ENCODE measurements at regions not wholly inside any gene's neighbourhood (a gene's known extent, or its start where the extent isn't known, plus 50 kb on each side); places are given as distances from the start of the nearest gene placed in this dataset.

- no peak for TF ChIP-seq CTCF (IDR thresholded peaks at IDR 0.05; ENCODE audit: insufficient read depth, missing control alignments)
- DNase-seq (ENCODE audit: insufficient read length, low spot score), result no peak
- FAIRE-seq, result no peak
These were observed 356.1 kb upstream of the KIF2A start for GRCh38 chr5:61949679-61950435.

- FAIRE-seq, result no peak
- no peak for TF ChIP-seq CTCF (IDR thresholded peaks at IDR 0.05; ENCODE audit: insufficient read depth, missing control alignments)
- DNase-seq (ENCODE audit: insufficient read length, low spot score), result no peak
These were observed 354.7 kb upstream of the KIF2A start for GRCh38 chr5:61951295-61951694.

- TF ChIP-seq CTCF (IDR thresholded peaks at IDR 0.05; ENCODE audit: insufficient read depth, missing control alignments), result no peak
- FAIRE-seq (no peak), DNase-seq (ENCODE audit: insufficient read length, low spot score) (no peak)
These were observed 352.1 kb upstream of the KIF2A start for GRCh38 chr5:61953913-61954312.

GRCh38 chr5:61964201-61964600 is 341.8 kb upstream of the KIF2A start:
- DNase-seq (ENCODE audit: insufficient read length, low spot score), result no peak

GRCh38 chr5:61965069-61965468 is 340.9 kb upstream of the KIF2A start:
- TF ChIP-seq CTCF (IDR thresholded peaks at IDR 0.05; ENCODE audit: insufficient read depth, missing control alignments), result no peak
- DNase-seq (ENCODE audit: insufficient read length, low spot score) (no peak), FAIRE-seq (no peak)

More at GRCh38 chr5:61964201-61964600, 341.8 kb upstream of the KIF2A start:
- FAIRE-seq, result no peak
- no peak for TF ChIP-seq CTCF (IDR thresholded peaks at IDR 0.05; ENCODE audit: insufficient read depth, missing control alignments)

GRCh38 chr5:61965490-61965889 is 340.5 kb upstream of the KIF2A start:
- no peak for DNase-seq (ENCODE audit: insufficient read length, low spot score)
- no peak for FAIRE-seq
- TF ChIP-seq CTCF (IDR thresholded peaks at IDR 0.05; ENCODE audit: insufficient read depth, missing control alignments), result no peak

GRCh38 chr5:61966296-61966955 is 339.6 kb upstream of the KIF2A start:
- no peak for TF ChIP-seq CTCF (IDR thresholded peaks at IDR 0.05; ENCODE audit: insufficient read depth, missing control alignments)
- DNase-seq (ENCODE audit: insufficient read length, low spot score) (no peak), FAIRE-seq (no peak)
